T-cell (primary cell): ENCODE measurements at regions not wholly inside any gene's neighbourhood (a gene's known extent, or its start where the extent isn't known, plus 50 kb on each side); places are given as distances from the start of the nearest gene placed in this dataset.

Source experiments
- ATAC-seq, 4 experiments: fragments of 200-7000 bp in 3 of 4; fragments of 150-1000 bp in 1 of 4; cut with Tn5 transposase; replicated peaks in 1 of 4; 1 replicate in 3 of 4; 2 replicates in 1 of 4; pipeline ENCODE4 v1.10.0; 2021; ENCODE audit warnings: moderate library complexity in 3 of 4, mild to moderate bottlenecking in 2 of 4, moderate number of reproducible peaks in 1 of 4
- CTCF ChIA-PET, 2 donors: fragments of 300-600 bp; sonication (Branson Sonifier 250); formaldehyde crosslinking; loops; one replicate each; lab custom pipeline; 2022; ENCODE audit warnings: antibody characterized with exemption in 2 of 2; lab: Charles Lee
- POLR2A ChIA-PET, 2 donors: fragments of 300-600 bp; sonication (Branson Sonifier 250); formaldehyde crosslinking; loops; one replicate each; lab custom pipeline; 2022; ENCODE audit warnings: antibody characterized with exemption in 2 of 2; lab: Charles Lee
- DNase-seq, 35 experiments: peaks; one replicate each; pipeline versions ENCODE4 v3.0.0 to v3.0.0-alpha.2; 2013 to 2023
- H3K27ac ChIP-seq: one replicate; pipeline ENCODE4 v1.5.1; 2013; ENCODE audit warnings: low read length
- H3K27me3 ChIP-seq, 2 experiments: replicated peaks in 1 of 2; 1 replicate in 1 of 2; 2 replicates in 1 of 2; pipeline versions ENCODE4 v1.6.1 to v1.7.0; 2013; ENCODE audit warnings: low read length in 1 of 2, mixed read lengths in 1 of 2; ENCODE audit not compliant: control insufficient read depth in 2 of 2, insufficient read depth in 2 of 2; ENCODE audit errors: extremely low read depth in 1 of 2
- H3K36me3 ChIP-seq, 2 donors: 1 replicate in 1 of 2; 2 replicates in 1 of 2; pipeline versions ENCODE4 v1.6.1 to v1.7.0; 2013; ENCODE audit warnings: low read length in 1 of 2; ENCODE audit not compliant: control insufficient read depth in 2 of 2, insufficient read depth in 1 of 2; ENCODE audit errors: extremely low read depth in 1 of 2
- H3K4me1 ChIP-seq, 2 experiments: 1 replicate in 1 of 2; 2 replicates in 1 of 2; pipeline versions ENCODE4 v1.6.1 to v1.7.0; 2013; ENCODE audit warnings: low read length in 2 of 2, mixed read lengths in 1 of 2; ENCODE audit not compliant: insufficient read depth in 2 of 2, control insufficient read depth in 1 of 2; ENCODE audit errors: extremely low read depth in 1 of 2
- H3K4me3 ChIP-seq, 2 donors: 1 replicate in 1 of 2; 2 replicates in 1 of 2; pipeline versions ENCODE4 v1.5.1 to v1.7.0; 2013; ENCODE audit warnings: mild to moderate bottlenecking in 2 of 2, low read length in 1 of 2, moderate library complexity in 1 of 2; ENCODE audit not compliant: control insufficient read depth in 1 of 2; ENCODE audit errors: extremely low read depth in 1 of 2
- H3K9me3 ChIP-seq: 2 replicates; pipeline ENCODE4 v1.7.0; 2013
- H3K27ac Mint-ChIP-seq, 2 donors: one replicate each; pipeline ENCODE4 v1.8.0; 2020 to 2021; ENCODE audit warnings: mild to moderate bottlenecking in 2 of 2, mixed read lengths in 2 of 2
- H3K27me3 Mint-ChIP-seq, 2 donors: one replicate each; pipeline ENCODE4 v1.8.0; 2021 to 2022; ENCODE audit warnings: mixed read lengths in 2 of 2
- H3K36me3 Mint-ChIP-seq: one replicate; pipeline ENCODE4 v1.8.0; 2021; ENCODE audit warnings: mixed read lengths
- H3K4me1 Mint-ChIP-seq, 3 donors: one replicate each; pipeline ENCODE4 v1.8.0; 2020 to 2022; ENCODE audit warnings: mixed read lengths in 3 of 3, mild to moderate bottlenecking in 1 of 3
- H3K4me3 Mint-ChIP-seq, 3 donors: one replicate each; pipeline ENCODE4 v1.8.0; 2020 to 2022; ENCODE audit warnings: mild to moderate bottlenecking in 3 of 3, mixed read lengths in 3 of 3, moderate library complexity in 3 of 3
- H3K9me3 Mint-ChIP-seq, 3 donors: one replicate each; pipeline ENCODE4 v1.8.0; 2020 to 2022; ENCODE audit warnings: mixed read lengths in 3 of 3
- WGBS: methylation state at CpG from one replicate; pipeline ENCODE4 v1.1.5; 2013; ENCODE audit warnings: missing lambda C conversion rate; ENCODE audit not compliant: insufficient coverage; 5-methylcytosine and 5-hydroxymethylcytosine counted together

- Histone ChIP-seq H3K36me3 (no peaks in the 10 kb centered on the region), H3K4me1 (no peaks in the 10 kb centered on the region), H3K9me3 (no peaks in the 10 kb centered on the region), H3K27ac (no peak overlapping the region), H3K27me3 (peaks cover 0 to 32% of the 10 kb centered on the region in 2 experiments), H3K4me3 (no peak overlapping the region)
- CTCF ChIA-PET: no interaction called here
- POLR2A ChIA-PET: no interaction called here
- ATAC-seq (no peak), DNase-seq (no peak)
- H3K4me1 Mint-ChIP-seq: no peaks in the 10 kb centered on the region
- H3K9me3 Mint-ChIP-seq: peaks cover 0 to 2% (median 0%) of the 10 kb centered on the region in 3 donors
- peaks cover 17 to 20% of the 10 kb centered on the region in 2 donors for H3K27me3 Mint-ChIP-seq
- no CpG with 5 or more reads among the region's 2 CpGs for WGBS
- no peak overlapping the region for H3K27ac Mint-ChIP-seq
- H3K4me3 Mint-ChIP-seq: no peak overlapping the region
- no peaks in the 10 kb centered on the region for H3K36me3 Mint-ChIP-seq
Observed at GRCh38 chr11:134674974-134675373, 262.9 kb upstream of the B3GAT1 start.

- ATAC-seq (no peak), DNase-seq (no peak)
- ChIA-PET CTCF (no interaction called here), POLR2A (no interaction called here)
- Mint-ChIP-seq H3K9me3 (peaks cover 0 to 2% (median 0%) of the 10 kb centered on the region in 3 donors), H3K36me3 (no peaks in the 10 kb centered on the region), H3K4me3 (no peak overlapping the region), H3K27ac (no peak overlapping the region), H3K4me1 (no peaks in the 10 kb centered on the region), H3K27me3 (peaks cover 34 to 37% of the 10 kb centered on the region in 2 donors)
- 49% methylated on average over 8 of the region's 8 CpGs for WGBS
- Histone ChIP-seq H3K36me3 (no peaks in the 10 kb centered on the region), H3K4me1 (no peaks in the 10 kb centered on the region), H3K27ac (no peak overlapping the region), H3K27me3 (peaks cover 0 to 42% of the 10 kb centered on the region in 2 experiments), H3K4me3 (no peak overlapping the region), H3K9me3 (no peaks in the 10 kb centered on the region)
Observed at GRCh38 chr11:134670961-134671370, 258.9 kb upstream of the B3GAT1 start.

GRCh38 chr11:134670247-134670782, 258.3 kb upstream of the B3GAT1 start:
- Histone ChIP-seq H3K36me3 (no peaks in the 10 kb centered on the region), H3K4me1 (no peaks in the 10 kb centered on the region), H3K27ac (no peak overlapping the region), H3K27me3 (peaks cover 0 to 42% of the 10 kb centered on the region in 2 experiments), H3K4me3 (no peak overlapping the region), H3K9me3 (no peaks in the 10 kb centered on the region)
- Mint-ChIP-seq H3K4me1 (no peaks in the 10 kb centered on the region), H3K27me3 (peaks cover 34 to 37% of the 10 kb centered on the region in 2 donors), H3K9me3 (peaks cover 0 to 2% (median 0%) of the 10 kb centered on the region in 3 donors), H3K4me3 (no peak overlapping the region), H3K36me3 (no peaks in the 10 kb centered on the region), H3K27ac (no peak overlapping the region)
- DNase-seq (no peak), ATAC-seq (no peak)
- WGBS: 54% methylated on average over 5 of the region's 6 CpGs
- POLR2A ChIA-PET: no interaction called here
- CTCF ChIA-PET: no interaction called here

GRCh38 chr11:134669796-134670195, 257.8 kb upstream of the B3GAT1 start:
- H3K27ac Mint-ChIP-seq: no peak overlapping the region

GRCh38 chr11:134668796-134669195, 256.8 kb upstream of the B3GAT1 start:
- DNase-seq (no peak), ATAC-seq (no peak)
- Mint-ChIP-seq H3K9me3 (peaks cover 0 to 2% (median 0%) of the 10 kb centered on the region in 3 donors), H3K4me3 (no peak overlapping the region), H3K36me3 (no peaks in the 10 kb centered on the region), H3K27me3 (peaks cover 34 to 37% of the 10 kb centered on the region in 2 donors), H3K4me1 (no peaks in the 10 kb centered on the region), H3K27ac (no peak overlapping the region)
- Histone ChIP-seq H3K9me3 (no peaks in the 10 kb centered on the region), H3K27me3 (peaks cover 0 to 42% of the 10 kb centered on the region in 2 experiments), H3K27ac (no peak overlapping the region), H3K4me1 (no peaks in the 10 kb centered on the region), H3K4me3 (no peak overlapping the region), H3K36me3 (no peaks in the 10 kb centered on the region)
- WGBS: 75% methylated on average over 2 of the region's 3 CpGs
- POLR2A ChIA-PET: no interaction called here
- CTCF ChIA-PET: no interaction called here

More at GRCh38 chr11:134669796-134670195, 257.8 kb upstream of the B3GAT1 start:
- Mint-ChIP-seq H3K27me3 (peaks cover 34 to 37% of the 10 kb centered on the region in 2 donors), H3K9me3 (peaks cover 0 to 2% (median 0%) of the 10 kb centered on the region in 3 donors), H3K36me3 (no peaks in the 10 kb centered on the region), H3K4me1 (no peaks in the 10 kb centered on the region), H3K4me3 (no peak overlapping the region)
- Histone ChIP-seq H3K4me1 (no peaks in the 10 kb centered on the region), H3K4me3 (no peak overlapping the region), H3K9me3 (no peaks in the 10 kb centered on the region), H3K27ac (no peak overlapping the region), H3K36me3 (no peaks in the 10 kb centered on the region), H3K27me3 (peaks cover 0 to 42% of the 10 kb centered on the region in 2 experiments)
- 80% methylated on average over 4 of the region's 5 CpGs for WGBS
- DNase-seq (no peak), ATAC-seq (no peak)
- ChIA-PET CTCF (no interaction called here), POLR2A (no interaction called here)

GRCh38 chr11:134668076-134668475, 256.0 kb upstream of the B3GAT1 start:
- no peaks in the 10 kb centered on the region for H3K9me3 ChIP-seq
- ChIA-PET CTCF (no interaction called here), POLR2A (no interaction called here)
- no peaks in the 10 kb centered on the region for H3K36me3 Mint-ChIP-seq
- H3K4me3 ChIP-seq: no peak overlapping the region
- no peaks in the 10 kb centered on the region for H3K4me1 Mint-ChIP-seq
- peaks cover 34 to 37% of the 10 kb centered on the region in 2 donors for H3K27me3 Mint-ChIP-seq
- 89% methylated on average over 15 of the region's 15 CpGs for WGBS
- H3K27ac Mint-ChIP-seq: no peak overlapping the region
- no peaks in the 10 kb centered on the region for H3K9me3 Mint-ChIP-seq
- H3K27ac ChIP-seq: no peak overlapping the region
- H3K36me3 ChIP-seq: no peaks in the 10 kb centered on the region
- no peak for DNase-seq
- peaks cover 0 to 42% of the 10 kb centered on the region in 2 experiments for H3K27me3 ChIP-seq
- H3K4me3 Mint-ChIP-seq: no peak overlapping the region
- no peaks in the 10 kb centered on the region for H3K4me1 ChIP-seq
- no peak for ATAC-seq
